ENCODE measurements at regions not wholly inside any gene's neighbourhood (a gene's known extent, or its start where the extent isn't known, plus 50 kb on each side); places are given as distances from the start of the nearest gene placed in this dataset.

DNA sequence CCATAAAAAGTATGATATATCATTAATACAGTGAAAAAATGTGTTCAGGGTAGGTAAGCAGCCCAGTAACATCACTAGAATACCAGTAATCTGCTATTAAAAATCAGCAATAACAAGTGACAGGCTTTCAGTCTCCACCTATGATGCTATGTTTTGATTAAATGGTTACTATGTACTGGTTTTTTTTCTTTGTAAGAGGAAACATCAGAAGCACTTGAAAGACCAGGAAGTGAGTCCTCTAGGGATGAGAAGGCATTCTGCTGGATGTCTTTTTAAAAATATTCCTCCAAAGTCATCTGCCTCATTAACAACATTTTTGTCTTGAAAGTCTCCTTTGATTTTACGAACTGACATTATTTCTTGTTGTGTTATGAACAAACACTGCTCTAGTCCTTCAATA, 136.0 kb upstream of the FAM98A start:
- no peak for TF ChIP-seq EP300 (IDR thresholded peaks at IDR 0.05)
- TF ChIP-seq, protein P1, sequence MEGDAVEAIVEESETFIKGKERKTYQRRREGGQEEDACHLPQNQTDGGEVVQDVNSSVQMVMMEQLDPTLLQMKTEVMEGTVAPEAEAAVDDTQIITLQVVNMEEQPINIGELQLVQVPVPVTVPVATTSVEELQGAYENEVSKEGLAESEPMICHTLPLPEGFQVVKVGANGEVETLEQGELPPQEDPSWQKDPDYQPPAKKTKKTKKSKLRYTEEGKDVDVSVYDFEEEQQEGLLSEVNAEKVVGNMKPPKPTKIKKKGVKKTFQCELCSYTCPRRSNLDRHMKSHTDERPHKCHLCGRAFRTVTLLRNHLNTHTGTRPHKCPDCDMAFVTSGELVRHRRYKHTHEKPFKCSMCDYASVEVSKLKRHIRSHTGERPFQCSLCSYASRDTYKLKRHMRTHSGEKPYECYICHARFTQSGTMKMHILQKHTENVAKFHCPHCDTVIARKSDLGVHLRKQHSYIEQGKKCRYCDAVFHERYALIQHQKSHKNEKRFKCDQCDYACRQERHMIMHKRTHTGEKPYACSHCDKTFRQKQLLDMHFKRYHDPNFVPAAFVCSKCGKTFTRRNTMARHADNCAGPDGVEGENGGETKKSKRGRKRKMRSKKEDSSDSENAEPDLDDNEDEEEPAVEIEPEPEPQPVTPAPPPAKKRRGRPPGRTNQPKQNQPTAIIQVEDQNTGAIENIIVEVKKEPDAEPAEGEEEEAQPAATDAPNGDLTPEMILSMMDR (IDR thresholded peaks at IDR 0.05), result no peak

Measured in tibial nerve (tissue), 4 donors.